ENCODE measurements at regions not wholly inside any gene's neighbourhood (a gene's known extent, or its start where the extent isn't known, plus 50 kb on each side); places are given as distances from the start of the nearest gene placed in this dataset.

DNA sequence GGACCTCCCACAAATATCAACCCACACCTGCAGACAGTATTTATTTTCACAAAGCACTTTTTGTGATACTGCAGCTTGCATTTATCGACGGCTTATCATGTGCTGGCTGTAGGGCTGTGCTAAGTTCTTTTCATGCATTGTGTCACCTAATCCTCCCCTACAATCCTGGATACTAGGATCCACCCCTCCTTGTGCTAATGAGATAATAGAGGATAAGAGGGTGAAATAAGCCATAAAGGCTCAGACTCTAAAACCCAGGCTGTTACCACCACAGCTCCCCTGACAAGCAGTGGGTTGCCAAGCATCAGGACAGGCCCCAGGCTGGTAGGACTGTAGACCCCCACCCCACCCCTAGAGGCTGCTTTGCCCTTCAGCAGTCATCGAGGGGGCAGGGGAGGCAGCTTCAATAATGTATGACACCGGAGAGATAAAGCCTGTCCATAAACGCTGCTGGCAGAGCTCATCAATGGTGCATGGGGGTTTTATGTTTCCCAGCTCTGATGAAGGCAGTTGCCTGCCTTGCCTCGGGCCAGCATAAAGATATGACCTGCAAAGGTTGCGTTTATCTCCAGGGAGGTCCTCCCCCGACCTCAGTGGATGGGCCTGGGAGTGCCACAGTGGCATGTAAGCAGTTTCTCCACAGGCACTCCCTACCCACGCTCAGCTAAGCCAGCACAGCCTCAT, 73.9 kb upstream of the C16orf82 start:
- no peak for DNase-seq (ENCODE audit: low read depth, low spot score)
- TF ChIP-seq, protein P1, sequence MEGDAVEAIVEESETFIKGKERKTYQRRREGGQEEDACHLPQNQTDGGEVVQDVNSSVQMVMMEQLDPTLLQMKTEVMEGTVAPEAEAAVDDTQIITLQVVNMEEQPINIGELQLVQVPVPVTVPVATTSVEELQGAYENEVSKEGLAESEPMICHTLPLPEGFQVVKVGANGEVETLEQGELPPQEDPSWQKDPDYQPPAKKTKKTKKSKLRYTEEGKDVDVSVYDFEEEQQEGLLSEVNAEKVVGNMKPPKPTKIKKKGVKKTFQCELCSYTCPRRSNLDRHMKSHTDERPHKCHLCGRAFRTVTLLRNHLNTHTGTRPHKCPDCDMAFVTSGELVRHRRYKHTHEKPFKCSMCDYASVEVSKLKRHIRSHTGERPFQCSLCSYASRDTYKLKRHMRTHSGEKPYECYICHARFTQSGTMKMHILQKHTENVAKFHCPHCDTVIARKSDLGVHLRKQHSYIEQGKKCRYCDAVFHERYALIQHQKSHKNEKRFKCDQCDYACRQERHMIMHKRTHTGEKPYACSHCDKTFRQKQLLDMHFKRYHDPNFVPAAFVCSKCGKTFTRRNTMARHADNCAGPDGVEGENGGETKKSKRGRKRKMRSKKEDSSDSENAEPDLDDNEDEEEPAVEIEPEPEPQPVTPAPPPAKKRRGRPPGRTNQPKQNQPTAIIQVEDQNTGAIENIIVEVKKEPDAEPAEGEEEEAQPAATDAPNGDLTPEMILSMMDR (IDR thresholded peaks at IDR 0.05; ENCODE audit: low read depth, low read length): no peak
- in situ Hi-C loops (cut with HindIII; ENCODE audit: low sequenced_read_pairs): no loop called here
- no peak overlapping the region for H3K4me3 ChIP-seq (ENCODE audit: low read depth, low read length)

DNA sequence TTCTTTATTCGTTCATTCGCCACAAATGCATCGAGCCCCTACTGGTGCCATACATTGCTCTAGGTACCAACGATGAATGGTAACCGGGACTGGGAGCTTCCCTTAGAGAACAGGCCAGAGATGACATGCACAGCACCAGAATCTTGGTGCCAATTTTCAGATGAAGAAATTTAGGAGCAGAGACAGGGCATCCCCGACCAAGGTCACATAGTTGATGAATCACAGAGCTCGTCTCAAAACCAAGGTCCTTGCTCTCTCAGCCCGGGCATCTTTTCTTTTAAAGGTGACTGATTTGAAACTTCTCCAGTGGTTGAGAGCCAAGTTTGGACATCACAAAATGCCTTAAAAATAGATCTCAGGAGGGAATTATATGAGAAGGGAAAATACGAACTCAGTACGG, 73.2 kb upstream of the C16orf82 start:
- DNase-seq (ENCODE audit: low read depth, low spot score): no peak
- TF ChIP-seq, protein P1 (IDR thresholded peaks at IDR 0.05; ENCODE audit: low read depth, low read length): no peak
- no peak overlapping the region for H3K4me3 ChIP-seq (ENCODE audit: low read depth, low read length)
- in situ Hi-C loops (cut with HindIII; ENCODE audit: low sequenced_read_pairs): no loop called here

- DNase-seq (ENCODE audit: low read depth, low spot score): peak; percentile 36
- TF ChIP-seq, protein P1 (IDR thresholded peaks at IDR 0.05; ENCODE audit: low read depth, low read length): no peak
- H3K4me3 ChIP-seq (ENCODE audit: low read depth, low read length): no peak overlapping the region
- in situ Hi-C loops (cut with HindIII; ENCODE audit: low sequenced_read_pairs): no loop called here
These were observed 72.8 kb upstream of the C16orf82 start for GRCh38 chr16:26993963-26994362.

DNA sequence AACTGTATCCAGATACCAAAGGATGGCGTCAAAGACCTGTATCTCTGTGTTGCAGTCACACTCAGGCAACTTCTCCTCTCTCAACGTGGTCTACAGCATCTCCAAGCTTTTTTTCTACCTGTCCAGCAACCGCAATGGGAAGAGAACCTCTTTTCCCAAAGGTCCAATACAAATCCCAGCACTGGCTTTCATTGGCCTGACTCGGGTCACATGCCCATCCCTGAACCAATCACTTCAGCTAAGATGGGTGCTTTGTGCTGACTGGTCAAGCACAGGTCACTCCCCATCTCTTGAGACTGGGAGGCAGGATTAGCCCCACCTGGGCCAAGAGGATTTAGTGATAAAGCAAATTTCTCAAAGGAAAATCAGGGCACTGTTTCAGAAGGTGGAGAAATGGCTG, 71.2 kb upstream of the C16orf82 start:
- no peak for DNase-seq (ENCODE audit: low read depth, low spot score)
- H3K4me3 ChIP-seq (ENCODE audit: low read depth, low read length): no peak overlapping the region
- TF ChIP-seq, protein P1 (IDR thresholded peaks at IDR 0.05; ENCODE audit: low read depth, low read length): no peak
- in situ Hi-C loops (cut with HindIII; ENCODE audit: low sequenced_read_pairs): no loop called here

DNA sequence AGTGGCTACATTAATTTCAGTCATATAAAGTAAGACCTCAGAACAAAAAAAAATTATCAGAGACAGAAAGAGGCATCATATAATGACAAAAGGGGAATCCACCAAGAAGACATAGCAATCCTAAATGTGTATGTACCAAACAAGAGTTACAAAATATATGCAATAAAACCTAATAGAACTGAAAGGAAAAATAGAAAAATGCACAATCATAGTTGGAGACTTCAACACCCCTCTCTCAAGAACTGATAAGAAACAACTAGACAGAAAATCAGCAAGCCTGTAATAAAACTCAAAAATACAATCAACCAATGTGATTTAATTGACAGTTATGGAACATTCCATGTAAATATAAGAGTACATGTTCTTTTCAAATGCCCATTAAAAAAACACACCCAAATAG, 61.3 kb upstream of the C16orf82 start:
- DNase-seq (ENCODE audit: low read depth, low spot score): no peak
- in situ Hi-C loops (cut with HindIII; ENCODE audit: low sequenced_read_pairs): no loop called here
- TF ChIP-seq, protein P1 (IDR thresholded peaks at IDR 0.05; ENCODE audit: low read depth, low read length): no peak
- H3K4me3 ChIP-seq (ENCODE audit: low read depth, low read length): no peak overlapping the region

All from astrocyte of the spinal cord (primary cell).